ENCODE measurements at regions not wholly inside any gene's neighbourhood (a gene's known extent, or its start where the extent isn't known, plus 50 kb on each side); places are given as distances from the start of the nearest gene placed in this dataset.

- DNase-seq (ENCODE audit: low read depth), result no peak
- no peak for TF ChIP-seq CTCF (conservative IDR thresholded peaks at IDR 0.05; ENCODE audit: low read depth, low read length)
- no peak overlapping the region for H3K4me3 ChIP-seq (ENCODE audit: low read length)
Observed at GRCh38 chr1:37157634-37158033, 123.3 kb upstream of the GRIK3 start.

- TF ChIP-seq CTCF (conservative IDR thresholded peaks at IDR 0.05; ENCODE audit: low read depth, low read length), result no peak
- no peak for DNase-seq (ENCODE audit: low read depth)
- no peak overlapping the region for H3K4me3 ChIP-seq (ENCODE audit: low read length)
Observed at GRCh38 chr1:37158113-37158749, 123.9 kb upstream of the GRIK3 start.

GRCh38 chr1:37159102-37159501, 124.8 kb upstream of the GRIK3 start:
- DNase-seq (ENCODE audit: low read depth), result no peak
- TF ChIP-seq CTCF (conservative IDR thresholded peaks at IDR 0.05; ENCODE audit: low read depth, low read length), result no peak

GRCh38 chr1:37161171-37161570, 126.9 kb upstream of the GRIK3 start:
- H3K4me3 ChIP-seq (ENCODE audit: low read length), result no peak overlapping the region
- no peak for TF ChIP-seq CTCF (conservative IDR thresholded peaks at IDR 0.05; ENCODE audit: low read depth, low read length)
- DNase-seq (ENCODE audit: low read depth), result no peak

More at GRCh38 chr1:37159102-37159501, 124.8 kb upstream of the GRIK3 start:
- no peak overlapping the region for H3K4me3 ChIP-seq (ENCODE audit: low read length)

- DNase-seq (ENCODE audit: low read depth), result no peak
- H3K4me3 ChIP-seq (ENCODE audit: low read length), result no peak overlapping the region
- no peak for TF ChIP-seq CTCF (conservative IDR thresholded peaks at IDR 0.05; ENCODE audit: low read depth, low read length)
Observed at GRCh38 chr1:37162059-37162458, 127.7 kb upstream of the GRIK3 start.

GRCh38 chr1:37166005-37166404, 131.7 kb upstream of the GRIK3 start:
- H3K4me3 ChIP-seq (ENCODE audit: low read length), result no peak overlapping the region
- no peak for DNase-seq (ENCODE audit: low read depth)
- TF ChIP-seq CTCF (conservative IDR thresholded peaks at IDR 0.05; ENCODE audit: low read depth, low read length), result no peak

GRCh38 chr1:37167479-37167878, 133.2 kb upstream of the GRIK3 start:
- no peak for TF ChIP-seq CTCF (conservative IDR thresholded peaks at IDR 0.05; ENCODE audit: low read depth, low read length)
- no peak for DNase-seq (ENCODE audit: low read depth)
- H3K4me3 ChIP-seq (ENCODE audit: low read length), result no peak overlapping the region

Data from retinal pigment epithelial cell (primary cell).